Muscle of leg (tissue), 3 donors: ENCODE measurements at regions not wholly inside any gene's neighbourhood (a gene's known extent, or its start where the extent isn't known, plus 50 kb on each side); places are given as distances from the start of the nearest gene placed in this dataset.

Experiments used
- DNase-seq: peaks from one replicate; pipeline ENCODE4 v3.0.0; 2013
- H3K27ac ChIP-seq: one replicate; pipeline ENCODE4 v1.5.1; 2013; ENCODE audit warnings: mild to moderate bottlenecking, low read length, control low read depth
- H3K27me3 ChIP-seq: one replicate; pipeline ENCODE4 v1.6.1; 2013; ENCODE audit warnings: low read length; ENCODE audit not compliant: control insufficient read depth, insufficient read depth
- H3K36me3 ChIP-seq: one replicate; pipeline ENCODE4 v1.6.1; 2013; ENCODE audit warnings: low read length; ENCODE audit not compliant: control insufficient read depth, insufficient read depth
- H3K4me1 ChIP-seq: one replicate; pipeline ENCODE4 v1.6.1; 2013; ENCODE audit warnings: low read length; ENCODE audit not compliant: control insufficient read depth, insufficient read depth
- H3K4me3 ChIP-seq: one replicate; pipeline ENCODE4 v1.5.1; 2013; ENCODE audit warnings: low read length, control low read depth
- H3K9me3 ChIP-seq: replicated peaks from 2 replicates; pipeline ENCODE4 v1.6.1; 2013; ENCODE audit warnings: low read depth, low read length; ENCODE audit not compliant: control insufficient read depth
- WGBS: methylation state at CpG from one replicate; pipeline ENCODE4 v1.1.5; 2013; ENCODE audit warnings: missing lambda C conversion rate; ENCODE audit not compliant: insufficient coverage; 5-methylcytosine and 5-hydroxymethylcytosine counted together

DNA sequence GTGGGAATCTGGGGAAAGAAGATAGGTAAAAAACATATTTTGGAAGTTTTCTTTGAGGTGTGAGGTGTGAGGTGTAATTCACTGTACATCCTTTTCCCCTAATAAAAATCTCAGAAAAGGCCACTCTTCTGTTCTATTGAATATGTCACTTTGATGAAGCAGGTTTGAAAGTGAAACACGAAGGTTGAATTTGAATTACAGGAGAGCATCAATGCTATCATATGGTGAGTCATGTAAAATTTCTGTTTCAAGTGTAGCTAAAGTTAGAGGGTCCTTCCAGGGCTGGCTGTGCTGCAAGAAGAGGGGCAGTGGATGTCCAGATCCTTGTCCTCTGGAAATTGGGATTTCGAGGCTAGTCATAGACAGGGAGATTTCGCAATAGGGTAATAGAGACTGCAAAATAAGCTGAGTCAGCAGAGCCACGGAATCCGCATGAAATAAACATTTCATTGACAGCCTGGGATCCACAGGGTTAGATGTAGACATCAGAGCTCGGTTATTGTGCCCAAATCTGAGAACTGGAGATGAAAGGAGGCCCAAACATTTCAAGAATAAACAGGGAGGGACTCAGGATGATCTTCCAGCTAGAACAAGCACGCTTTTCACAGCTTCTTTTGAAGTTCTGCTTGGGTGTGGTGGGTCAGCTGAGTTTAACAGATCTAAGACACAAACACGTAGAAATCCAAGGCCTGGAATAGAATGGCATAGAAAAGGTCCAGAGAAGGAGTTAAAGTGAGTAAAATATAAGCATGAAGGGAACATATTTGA lies 194.4 kb upstream of the CDKN2B start:
- WGBS, result 64% methylated on average over 7 of the region's 8 CpGs
- Histone ChIP-seq H3K36me3 (no peaks in the 10 kb centered on the region), H3K27ac (no peak overlapping the region), H3K9me3 (no peaks in the 10 kb centered on the region), H3K4me3 (no peak overlapping the region), H3K4me1 (no peaks in the 10 kb centered on the region), H3K27me3 (no peaks in the 10 kb centered on the region)
- DNase-seq, result no peak

DNA sequence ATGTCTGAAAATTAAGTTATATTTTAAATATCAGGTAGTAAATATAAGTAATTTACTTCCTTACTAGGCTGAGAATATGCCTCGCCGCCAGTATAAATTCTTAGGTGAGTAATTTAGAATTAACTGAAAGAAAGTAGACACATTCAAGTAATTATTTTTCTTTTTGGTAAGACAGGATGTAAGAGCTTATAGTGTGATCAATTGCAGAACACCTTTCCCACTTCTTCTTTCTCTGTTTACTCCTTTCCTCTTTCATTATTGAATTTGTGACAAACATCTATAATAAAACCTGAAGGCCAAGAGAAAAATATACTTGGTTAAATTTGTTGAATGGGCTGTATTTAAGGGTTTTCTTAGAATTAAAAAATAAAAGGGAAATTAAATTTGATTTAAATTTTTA lies 195.1 kb upstream of the CDKN2B start:
- DNase-seq, result no peak
- WGBS, result no CpG with 5 or more reads among the region's 2 CpGs
- Histone ChIP-seq H3K27ac (no peak overlapping the region), H3K27me3 (no peaks in the 10 kb centered on the region), H3K4me3 (no peak overlapping the region), H3K4me1 (no peaks in the 10 kb centered on the region), H3K9me3 (no peaks in the 10 kb centered on the region), H3K36me3 (no peaks in the 10 kb centered on the region)

DNA sequence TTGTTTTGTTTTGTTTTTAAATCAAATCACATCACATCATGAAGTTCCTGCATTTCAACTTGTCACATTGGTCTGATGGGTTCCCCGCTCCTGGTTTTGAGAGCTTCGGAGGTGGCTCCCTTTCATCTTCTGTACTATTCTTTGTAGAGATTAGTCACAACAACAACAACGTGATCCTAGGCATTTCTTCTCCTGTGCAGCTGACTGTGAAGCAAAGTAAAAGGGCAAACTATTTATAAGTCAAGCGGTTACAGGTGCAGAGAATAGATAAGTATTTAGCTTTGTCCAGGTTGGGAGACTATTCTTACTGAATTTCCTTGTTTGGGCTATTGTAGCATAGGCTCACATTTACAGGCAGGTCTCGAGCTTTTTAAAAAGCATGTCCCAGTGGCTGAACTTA lies 197.7 kb upstream of the CDKN2B start:
- no peaks in the 10 kb centered on the region for H3K9me3 ChIP-seq
- no peaks in the 10 kb centered on the region for H3K4me1 ChIP-seq
- no peaks in the 10 kb centered on the region for H3K27me3 ChIP-seq
- H3K36me3 ChIP-seq, result no peaks in the 10 kb centered on the region
- H3K4me3 ChIP-seq, result no peak overlapping the region
- H3K27ac ChIP-seq, result no peak overlapping the region
- no peak for DNase-seq
- WGBS, result 80% methylated on average over 1 of the region's 5 CpGs

DNA sequence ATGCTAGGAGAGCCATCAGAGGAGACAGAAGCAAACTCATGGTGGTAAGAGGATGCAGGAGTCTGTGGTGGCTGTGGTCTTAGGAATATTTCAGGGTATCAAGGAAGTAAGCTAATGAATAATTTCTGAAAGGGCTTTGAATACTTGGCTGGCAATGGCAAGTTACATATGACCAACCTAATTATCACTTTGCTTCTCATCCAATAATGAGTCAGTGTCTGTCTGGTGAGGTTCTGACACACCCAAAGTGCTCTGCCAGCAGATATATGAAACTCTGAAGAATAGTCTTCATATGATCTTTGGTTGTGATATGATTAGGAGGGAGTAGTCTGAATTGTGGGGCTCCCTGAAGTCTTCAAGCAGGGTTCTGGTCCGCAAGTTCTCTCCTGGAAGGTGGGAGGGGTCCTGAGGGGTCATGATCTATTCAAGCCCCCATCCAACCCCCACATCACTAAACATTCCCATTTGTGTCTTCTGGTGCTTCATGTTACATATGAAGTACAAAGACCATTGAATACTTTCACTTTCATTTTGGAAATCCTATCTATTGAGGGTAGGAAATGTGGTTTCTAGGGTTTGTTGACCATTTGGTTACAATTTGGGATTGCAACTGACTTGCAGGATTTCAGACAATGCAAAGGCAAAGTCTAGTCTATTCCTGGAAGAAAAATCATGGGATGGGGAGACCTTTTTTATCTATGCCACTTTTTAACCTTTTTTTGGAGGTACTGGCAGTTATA lies 199.9 kb upstream of the CDKN2B start:
- H3K4me1 ChIP-seq, result no peaks in the 10 kb centered on the region
- WGBS, result no CpG with 5 or more reads among the region's 1 CpG
- no peak overlapping the region for H3K4me3 ChIP-seq
- H3K9me3 ChIP-seq, result no peaks in the 10 kb centered on the region
- no peak for DNase-seq
- no peaks in the 10 kb centered on the region for H3K36me3 ChIP-seq
- H3K27me3 ChIP-seq, result no peaks in the 10 kb centered on the region
- no peak overlapping the region for H3K27ac ChIP-seq

DNA sequence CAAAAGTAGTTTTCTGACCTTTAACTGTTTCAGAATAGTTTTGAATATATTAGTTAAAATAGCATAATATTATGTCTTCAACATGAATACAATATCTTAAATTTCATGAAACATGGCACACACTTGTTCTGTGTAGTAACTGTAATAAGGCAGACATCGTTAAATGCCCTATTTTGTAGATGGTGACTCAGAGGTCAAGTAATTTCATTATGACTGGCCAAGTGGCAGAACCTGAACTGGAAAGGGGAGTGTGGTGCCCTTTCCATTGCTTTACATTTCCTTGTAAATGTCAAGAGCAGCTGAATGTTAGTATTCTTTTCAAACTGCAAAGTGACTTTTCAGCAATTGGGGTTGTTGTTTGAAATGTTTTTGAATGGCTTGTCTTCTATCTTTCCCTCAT lies 201.2 kb upstream of the CDKN2B start:
- no peak for DNase-seq
- no CpG with 5 or more reads among the region's 1 CpG for WGBS
- Histone ChIP-seq H3K27ac (no peak overlapping the region), H3K4me1 (no peaks in the 10 kb centered on the region), H3K4me3 (no peak overlapping the region), H3K27me3 (no peaks in the 10 kb centered on the region), H3K36me3 (no peaks in the 10 kb centered on the region), H3K9me3 (no peaks in the 10 kb centered on the region)

DNA sequence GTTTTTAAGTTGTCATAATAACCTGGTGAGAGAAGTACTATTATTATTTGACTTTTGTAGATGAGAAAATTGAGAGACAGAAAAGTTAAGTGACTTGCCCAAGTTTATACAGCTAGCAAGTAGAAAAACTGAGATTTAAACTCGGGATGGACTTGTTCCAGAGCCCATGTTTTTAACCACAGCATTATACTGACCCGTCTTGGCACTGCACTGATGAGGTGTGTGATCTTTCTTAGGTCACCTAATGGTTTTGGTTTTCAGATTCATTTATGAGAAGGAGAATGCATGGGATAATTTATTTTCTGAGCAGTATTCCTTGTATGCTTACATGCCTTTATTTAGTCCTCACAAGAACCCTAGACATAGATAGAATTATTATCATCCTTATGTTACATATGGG lies 201.8 kb upstream of the CDKN2B start:
- no peaks in the 10 kb centered on the region for H3K4me1 ChIP-seq
- H3K27me3 ChIP-seq, result no peaks in the 10 kb centered on the region
- DNase-seq, result no peak
- no peaks in the 10 kb centered on the region for H3K9me3 ChIP-seq
- H3K27ac ChIP-seq, result no peak overlapping the region
- H3K36me3 ChIP-seq, result no peaks in the 10 kb centered on the region
- no peak overlapping the region for H3K4me3 ChIP-seq
- WGBS, result no CpG with 5 or more reads among the region's 2 CpGs

DNA sequence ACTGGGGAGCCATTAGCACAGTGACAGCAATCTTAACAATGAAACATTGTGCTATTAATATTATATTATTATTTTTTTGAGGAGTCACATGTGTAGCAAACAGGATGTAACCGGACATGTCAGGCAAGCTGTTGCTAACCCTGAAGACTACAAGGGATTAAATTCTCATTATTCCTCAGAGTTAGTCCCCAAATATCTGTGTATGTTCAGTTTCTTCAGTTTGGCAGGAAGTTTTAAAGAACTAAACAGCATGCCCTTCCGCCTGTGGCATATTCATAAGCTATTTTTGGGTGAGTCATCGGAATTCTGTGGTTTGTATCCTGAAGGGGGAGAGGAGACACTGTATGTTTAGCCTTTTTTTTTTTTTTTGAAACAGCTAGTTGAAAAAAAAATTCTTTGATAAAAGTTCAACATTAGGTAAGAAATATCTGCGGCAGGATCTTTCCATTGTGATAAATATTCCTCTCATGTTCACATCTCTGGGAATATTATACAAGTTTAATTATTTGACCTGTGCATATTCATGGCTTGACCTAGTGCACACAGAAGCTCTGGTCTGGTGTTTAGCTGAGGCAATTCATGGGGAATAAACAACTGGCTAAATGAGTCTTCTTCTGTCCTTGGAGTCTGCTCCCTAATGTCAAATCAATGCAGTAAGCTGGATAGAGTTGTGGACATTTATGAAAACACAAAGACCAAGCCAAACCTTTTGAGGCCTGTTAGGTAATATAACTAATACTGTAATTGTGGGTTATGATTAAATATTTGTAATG lies 202.7 kb upstream of the CDKN2B start:
- H3K27me3 ChIP-seq, result no peaks in the 10 kb centered on the region
- peak; percentile 27 for DNase-seq
- no CpG with 5 or more reads among the region's 4 CpGs for WGBS
- H3K4me3 ChIP-seq, result no peak overlapping the region
- no peak overlapping the region for H3K27ac ChIP-seq
- H3K36me3 ChIP-seq, result no peaks in the 10 kb centered on the region
- H3K9me3 ChIP-seq, result no peaks in the 10 kb centered on the region
- H3K4me1 ChIP-seq, result no peaks in the 10 kb centered on the region

DNA sequence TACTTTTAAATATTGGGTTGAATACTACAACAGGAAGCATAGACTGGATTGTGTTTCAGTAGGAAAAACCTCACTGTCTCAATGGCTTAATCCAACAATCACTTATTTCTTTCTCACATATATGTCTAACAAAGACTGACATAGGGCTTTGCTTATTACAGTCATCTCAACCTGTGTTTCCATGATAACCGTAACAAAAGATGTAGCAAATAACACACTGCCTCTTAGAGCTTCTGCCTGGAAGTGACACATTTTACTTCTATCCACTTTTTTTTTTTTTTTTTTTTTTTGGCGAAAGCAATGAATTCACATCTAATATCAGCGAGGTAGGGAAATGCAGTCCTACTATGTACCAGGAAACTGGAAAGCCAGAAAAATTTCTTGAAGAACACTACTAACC lies 204.9 kb upstream of the CDKN2B start:
- WGBS, result no CpG with 5 or more reads among the region's 3 CpGs
- H3K4me3 ChIP-seq, result no peak overlapping the region
- no peaks in the 10 kb centered on the region for H3K4me1 ChIP-seq
- H3K27me3 ChIP-seq, result no peaks in the 10 kb centered on the region
- no peak for DNase-seq
- no peak overlapping the region for H3K27ac ChIP-seq
- H3K36me3 ChIP-seq, result no peaks in the 10 kb centered on the region
- H3K9me3 ChIP-seq, result no peaks in the 10 kb centered on the region

DNA sequence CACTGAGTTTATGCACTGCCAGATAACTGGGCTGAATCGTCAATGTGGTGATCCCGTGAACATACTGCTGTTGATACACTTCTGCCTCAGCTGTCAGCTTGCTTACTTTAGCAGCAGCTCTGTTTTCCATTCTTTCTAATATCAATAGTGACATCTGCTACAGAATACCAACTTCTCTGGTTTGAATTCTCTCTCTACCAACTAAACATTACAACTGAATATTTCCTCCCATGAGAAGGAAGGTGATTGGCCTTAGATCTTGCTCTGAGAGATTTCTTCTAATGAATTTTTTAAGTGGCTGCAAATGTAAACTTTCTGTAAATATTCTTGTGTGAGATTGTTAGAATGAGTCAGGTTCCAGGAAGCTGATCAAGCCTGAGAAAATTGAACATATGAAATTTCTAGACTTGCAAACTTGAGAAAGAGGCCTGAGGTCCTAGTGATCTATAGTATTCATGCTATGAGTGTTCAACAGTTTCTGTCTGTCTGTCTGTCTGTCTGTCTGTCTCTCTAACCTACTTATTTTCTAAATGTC lies 205.5 kb upstream of the CDKN2B start:
- DNase-seq, result no peak
- Histone ChIP-seq H3K36me3 (no peaks in the 10 kb centered on the region), H3K4me3 (no peak overlapping the region), H3K27me3 (no peaks in the 10 kb centered on the region), H3K4me1 (no peaks in the 10 kb centered on the region), H3K9me3 (no peaks in the 10 kb centered on the region), H3K27ac (no peak overlapping the region)
- 78% methylated on average over 2 of the region's 2 CpGs for WGBS

DNA sequence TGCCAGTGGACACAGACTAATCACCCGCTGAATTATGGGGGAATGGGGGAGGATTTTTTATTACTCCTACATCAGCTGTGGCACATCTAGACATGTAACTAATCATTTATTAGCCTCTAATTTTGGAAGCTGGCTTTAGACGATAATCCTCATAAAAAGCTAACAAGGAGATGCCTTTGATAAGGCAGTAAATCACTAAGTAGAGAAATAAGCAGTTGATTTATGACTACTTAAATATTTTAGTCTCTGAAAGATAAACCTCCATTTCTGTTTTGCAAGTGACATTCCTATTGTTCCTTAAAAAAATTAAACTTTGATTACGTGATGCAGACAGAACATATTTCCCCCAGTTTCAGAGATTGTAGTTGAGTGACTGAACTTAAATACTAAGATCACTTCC lies 206.4 kb upstream of the CDKN2B start:
- H3K27ac ChIP-seq, result no peak overlapping the region
- H3K36me3 ChIP-seq, result no peaks in the 10 kb centered on the region
- H3K4me3 ChIP-seq, result no peak overlapping the region
- DNase-seq, result no peak
- no peaks in the 10 kb centered on the region for H3K4me1 ChIP-seq
- H3K27me3 ChIP-seq, result no peaks in the 10 kb centered on the region
- no CpG with 5 or more reads among the region's 3 CpGs for WGBS
- H3K9me3 ChIP-seq, result no peaks in the 10 kb centered on the region
